DND-41 (cell line): ENCODE measurements at regions not wholly inside any gene's neighbourhood (a gene's known extent, or its start where the extent isn't known, plus 50 kb on each side); places are given as distances from the start of the nearest gene placed in this dataset.

Experiments used
- ATAC-seq: fragments of 200-7000 bp; cut with Tn5 transposase; 3 replicates; pipeline ENCODE4 v1.9.1; 2021; ENCODE audit warnings: low read depth; ENCODE audit not compliant: insufficient read depth
- DNase-seq: peaks from one replicate; pipeline ENCODE4 v3.0.0-alpha.2; 2020
- H2AFZ ChIP-seq: 2 replicates; pipeline ENCODE4 v1.6.0; 2012; ENCODE audit warnings: low read depth, low read length
- H3K27ac ChIP-seq: 2 replicates; pipeline ENCODE4 v1.5.1; 2012; ENCODE audit warnings: low read length, inconsistent platforms
- H3K27me3 ChIP-seq: fragments of 200-600 bp; sonication (generic); 2 replicates; pipeline ENCODE4 v1.6.0; 2012; ENCODE audit warnings: low read length, mild to moderate bottlenecking, inconsistent platforms; ENCODE audit not compliant: insufficient read depth, poor library complexity
- H3K36me3 ChIP-seq: 2 replicates; pipeline ENCODE4 v1.5.1; 2012; ENCODE audit warnings: low read length, inconsistent platforms; ENCODE audit not compliant: insufficient read depth
- H3K4me1 ChIP-seq: 2 replicates; pipeline ENCODE4 v1.5.1; 2012; ENCODE audit warnings: mild to moderate bottlenecking, low read length; ENCODE audit not compliant: insufficient read depth
- H3K4me2 ChIP-seq: 2 replicates; pipeline ENCODE4 v1.6.0; 2012; ENCODE audit warnings: mild to moderate bottlenecking, moderate library complexity, low read length, inconsistent platforms; ENCODE audit not compliant: insufficient read depth
- H3K4me3 ChIP-seq, 2 experiments: fragments of 200-600 bp in 1 of 2; shearing (Covaris generic) in 1 of 2; 2 replicates each; pipeline ENCODE4 v1.5.1; 2012 to 2016; ENCODE audit warnings: inconsistent platforms in 2 of 2, low read length in 2 of 2, mild to moderate bottlenecking in 2 of 2, low read depth in 1 of 2, moderate library complexity in 1 of 2
- H3K79me2 ChIP-seq: 2 replicates; pipeline ENCODE4 v1.6.0; 2012; ENCODE audit warnings: low read length, inconsistent platforms; ENCODE audit not compliant: insufficient read depth
- H3K9ac ChIP-seq: 2 replicates; pipeline ENCODE4 v1.6.0; 2012; ENCODE audit warnings: low read depth, mild to moderate bottlenecking, inconsistent platforms, low read length, moderate library complexity
- H3K9me3 ChIP-seq: 2 replicates; pipeline ENCODE4 v1.5.1; 2012; ENCODE audit warnings: low read length, moderate library complexity, mild to moderate bottlenecking, inconsistent platforms; ENCODE audit not compliant: insufficient read depth, severe bottlenecking
- H4K20me1 ChIP-seq: 2 replicates; pipeline ENCODE4 v1.6.0; 2012; ENCODE audit warnings: low read length; ENCODE audit not compliant: insufficient read depth
- CTCF ChIP-seq: IDR thresholded peaks from 2 replicates; pipeline ENCODE4 v1.5.1; 2012; ENCODE audit warnings: borderline replicate concordance, low read length, moderate library complexity, mild to moderate bottlenecking; ENCODE audit not compliant: poor library complexity, severe bottlenecking; ENCODE audit errors: extremely low read depth
- EZH2 ChIP-seq: IDR thresholded peaks from 3 replicates; pipeline ENCODE4 v1.6.1; 2012; ENCODE audit warnings: borderline replicate concordance, low read depth, mild to moderate bottlenecking, moderate library complexity, low read length, inconsistent platforms; ENCODE audit not compliant: severe bottlenecking

- TF ChIP-seq CTCF, result no peak
- no peak for TF ChIP-seq EZH2
- no peak for DNase-seq
- H3K9me3 ChIP-seq, result no peaks in the 10 kb centered on the region
These were observed 74.7 kb downstream of the GPR65 start for GRCh38 chr14:88079624-88080023.

GRCh38 chr14:88085736-88086135 is 80.8 kb downstream of the GPR65 start:
- no peaks in the 10 kb centered on the region for H3K79me2 ChIP-seq
- ATAC-seq (no peak), DNase-seq (no peak)
- no peaks in the 10 kb centered on the region for H3K4me1 ChIP-seq
- H3K9ac ChIP-seq, result no peak overlapping the region
- H3K4me3 ChIP-seq, result no peak overlapping the region
- H3K9me3 ChIP-seq, result no peaks in the 10 kb centered on the region
- H3K27ac ChIP-seq, result no peak overlapping the region
- no peaks in the 10 kb centered on the region for H4K20me1 ChIP-seq
- no peaks in the 10 kb centered on the region for H3K27me3 ChIP-seq
- H3K4me2 ChIP-seq, result no peak overlapping the region
- no peak overlapping the region for H2AFZ ChIP-seq
- H3K36me3 ChIP-seq, result no peaks in the 10 kb centered on the region
- TF ChIP-seq CTCF, result no peak
- no peak for TF ChIP-seq EZH2

More at GRCh38 chr14:88079624-88080023, 74.7 kb downstream of the GPR65 start:
- ATAC-seq, result no peak
- H3K4me3 ChIP-seq, result no peak overlapping the region
- H2AFZ ChIP-seq, result no peak overlapping the region
- H3K9ac ChIP-seq, result no peak overlapping the region
- no peak overlapping the region for H3K4me2 ChIP-seq
- H3K27ac ChIP-seq, result no peak overlapping the region
- no peaks in the 10 kb centered on the region for H3K36me3 ChIP-seq
- H3K27me3 ChIP-seq, result no peaks in the 10 kb centered on the region
- H3K79me2 ChIP-seq, result no peaks in the 10 kb centered on the region
- no peaks in the 10 kb centered on the region for H3K4me1 ChIP-seq
- no peaks in the 10 kb centered on the region for H4K20me1 ChIP-seq

- Histone ChIP-seq H3K9me3 (no peaks in the 10 kb centered on the region), H4K20me1 (no peaks in the 10 kb centered on the region), H2AFZ (no peak overlapping the region), H3K9ac (no peak overlapping the region), H3K4me2 (no peak overlapping the region), H3K79me2 (no peaks in the 10 kb centered on the region), H3K36me3 (no peaks in the 10 kb centered on the region), H3K27me3 (no peaks in the 10 kb centered on the region), H3K4me3 (no peak overlapping the region), H3K27ac (no peak overlapping the region), H3K4me1 (no peaks in the 10 kb centered on the region)
- ATAC-seq (no peak), DNase-seq (no peak)
- TF ChIP-seq CTCF (no peak), EZH2 (no peak)
These were observed 84.5 kb downstream of the GPR65 start for GRCh38 chr14:88089445-88089844.

- TF ChIP-seq CTCF (no peak), EZH2 (no peak)
- H3K36me3 ChIP-seq, result no peaks in the 10 kb centered on the region
- H3K9me3 ChIP-seq, result no peaks in the 10 kb centered on the region
- H4K20me1 ChIP-seq, result no peaks in the 10 kb centered on the region
- no peaks in the 10 kb centered on the region for H3K27me3 ChIP-seq
- no peak for ATAC-seq
- no peak overlapping the region for H2AFZ ChIP-seq
- H3K79me2 ChIP-seq, result no peaks in the 10 kb centered on the region
- no peaks in the 10 kb centered on the region for H3K4me1 ChIP-seq
- no peak overlapping the region for H3K27ac ChIP-seq
- H3K9ac ChIP-seq, result no peak overlapping the region
- no peak overlapping the region for H3K4me3 ChIP-seq
- H3K4me2 ChIP-seq, result no peak overlapping the region
- DNase-seq, result no peak
These were observed 87.6 kb downstream of the GPR65 start for GRCh38 chr14:88092529-88092928.
